ENCODE measurements at regions not wholly inside any gene's neighbourhood (a gene's known extent, or its start where the extent isn't known, plus 50 kb on each side); places are given as distances from the start of the nearest gene placed in this dataset.

- intact Hi-C loops (cut with DNase I), result no loop called here
- WGBS, 2 donors, result 67 to 81% methylated on average over 2 of the region's 2 CpGs
- H3K27ac ChIP-seq, result no peak overlapping the region
- H3K27me3 ChIP-seq, result no peaks in the 10 kb centered on the region
- no peaks in the 10 kb centered on the region for H3K9me3 ChIP-seq
- H3K4me1 ChIP-seq, result no peaks in the 10 kb centered on the region
- no peaks in the 10 kb centered on the region for H3K36me3 ChIP-seq
- no peak for DNase-seq
- no peak for TF ChIP-seq POLR2A (IDR thresholded peaks at IDR 0.05)
- TF ChIP-seq, protein P1, sequence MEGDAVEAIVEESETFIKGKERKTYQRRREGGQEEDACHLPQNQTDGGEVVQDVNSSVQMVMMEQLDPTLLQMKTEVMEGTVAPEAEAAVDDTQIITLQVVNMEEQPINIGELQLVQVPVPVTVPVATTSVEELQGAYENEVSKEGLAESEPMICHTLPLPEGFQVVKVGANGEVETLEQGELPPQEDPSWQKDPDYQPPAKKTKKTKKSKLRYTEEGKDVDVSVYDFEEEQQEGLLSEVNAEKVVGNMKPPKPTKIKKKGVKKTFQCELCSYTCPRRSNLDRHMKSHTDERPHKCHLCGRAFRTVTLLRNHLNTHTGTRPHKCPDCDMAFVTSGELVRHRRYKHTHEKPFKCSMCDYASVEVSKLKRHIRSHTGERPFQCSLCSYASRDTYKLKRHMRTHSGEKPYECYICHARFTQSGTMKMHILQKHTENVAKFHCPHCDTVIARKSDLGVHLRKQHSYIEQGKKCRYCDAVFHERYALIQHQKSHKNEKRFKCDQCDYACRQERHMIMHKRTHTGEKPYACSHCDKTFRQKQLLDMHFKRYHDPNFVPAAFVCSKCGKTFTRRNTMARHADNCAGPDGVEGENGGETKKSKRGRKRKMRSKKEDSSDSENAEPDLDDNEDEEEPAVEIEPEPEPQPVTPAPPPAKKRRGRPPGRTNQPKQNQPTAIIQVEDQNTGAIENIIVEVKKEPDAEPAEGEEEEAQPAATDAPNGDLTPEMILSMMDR (IDR thresholded peaks at IDR 0.05), result no peak
- H3K4me3 ChIP-seq, result no peak overlapping the region
Measured at GRCh38 chr10:36271627-36272340, 629.7 kb upstream of the FZD8 start.

GRCh38 chr10:36269222-36269621 lies 627.1 kb upstream of the FZD8 start:
- H3K27ac ChIP-seq, result no peak overlapping the region
- intact Hi-C loops (cut with DNase I), result no loop called here
- TF ChIP-seq, protein P1 (IDR thresholded peaks at IDR 0.05), result no peak
- TF ChIP-seq POLR2A (IDR thresholded peaks at IDR 0.05), result no peak
- no peak overlapping the region for H3K4me3 ChIP-seq
- no peaks in the 10 kb centered on the region for H3K36me3 ChIP-seq
- WGBS, 2 donors, result 60 to 90% methylated on average over 1 of the region's 1 CpG
- H3K9me3 ChIP-seq, result no peaks in the 10 kb centered on the region
- no peaks in the 10 kb centered on the region for H3K4me1 ChIP-seq
- no peak for DNase-seq
- no peaks in the 10 kb centered on the region for H3K27me3 ChIP-seq

DNA sequence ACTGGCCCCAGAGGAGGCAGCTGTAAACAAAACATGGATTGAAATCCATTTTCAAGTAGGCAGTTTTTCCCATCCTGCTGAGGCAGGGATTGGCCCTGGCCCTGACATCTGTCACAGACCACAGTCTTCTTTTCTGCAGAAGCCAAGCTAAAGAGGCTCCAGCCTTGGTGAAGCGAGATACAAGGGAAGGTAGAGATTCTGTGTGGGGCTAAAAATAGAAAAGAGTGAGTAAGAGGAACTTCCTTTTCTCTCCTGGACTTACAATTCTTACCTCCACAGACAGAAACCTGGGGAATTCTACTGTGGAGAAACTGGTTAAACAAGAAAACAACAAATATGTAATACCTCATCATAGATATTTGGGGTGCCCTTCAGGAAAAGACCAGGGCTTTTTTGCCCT lies 624.8 kb upstream of the FZD8 start:
- no peak overlapping the region for H3K27ac ChIP-seq

GRCh38 chr10:36265741-36266140 lies 623.6 kb upstream of the FZD8 start:
- H3K27me3 ChIP-seq, result no peaks in the 10 kb centered on the region
- DNase-seq, result no peak
- no peak overlapping the region for H3K27ac ChIP-seq
- intact Hi-C loops (cut with DNase I), result no loop called here
- TF ChIP-seq POLR2A (IDR thresholded peaks at IDR 0.05), result no peak
- TF ChIP-seq, protein P1 (IDR thresholded peaks at IDR 0.05), result no peak
- H3K4me1 ChIP-seq, result no peaks in the 10 kb centered on the region
- no peaks in the 10 kb centered on the region for H3K36me3 ChIP-seq
- H3K9me3 ChIP-seq, result no peaks in the 10 kb centered on the region
- WGBS, 2 donors, result 62 to 78% methylated on average over 2 of the region's 2 CpGs
- H3K4me3 ChIP-seq, result no peak overlapping the region

More for the DNA sequence above, 624.8 kb upstream of the FZD8 start:
- Histone ChIP-seq H3K27me3 (no peaks in the 10 kb centered on the region), H3K4me1 (no peaks in the 10 kb centered on the region), H3K4me3 (no peak overlapping the region), H3K36me3 (no peaks in the 10 kb centered on the region), H3K9me3 (no peaks in the 10 kb centered on the region)
- WGBS, 2 donors, result 8 to 57% methylated on average over 1 of the region's 1 CpG
- DNase-seq, result no peak
- intact Hi-C loops (cut with DNase I), result no loop called here
- no peak for TF ChIP-seq POLR2A (IDR thresholded peaks at IDR 0.05)
- TF ChIP-seq, protein P1 (IDR thresholded peaks at IDR 0.05), result no peak

- H3K9me3 ChIP-seq, result no peaks in the 10 kb centered on the region
- H3K27me3 ChIP-seq, result no peaks in the 10 kb centered on the region
- DNase-seq, result no peak
- TF ChIP-seq, protein P1 (IDR thresholded peaks at IDR 0.05), result no peak
- TF ChIP-seq POLR2A (IDR thresholded peaks at IDR 0.05), result no peak
- H3K27ac ChIP-seq, result no peak overlapping the region
- no peak overlapping the region for H3K4me3 ChIP-seq
- 86 to 87% methylated on average over 3 of the region's 3 CpGs for WGBS, 2 donors
- H3K36me3 ChIP-seq, result no peaks in the 10 kb centered on the region
- intact Hi-C loops (cut with DNase I), result no loop called here
- no peaks in the 10 kb centered on the region for H3K4me1 ChIP-seq
Measured at GRCh38 chr10:36263871-36264270, 621.8 kb upstream of the FZD8 start.
